ENCODE measurements at regions not wholly inside any gene's neighbourhood (a gene's known extent, or its start where the extent isn't known, plus 50 kb on each side); places are given as distances from the start of the nearest gene placed in this dataset.

DNA sequence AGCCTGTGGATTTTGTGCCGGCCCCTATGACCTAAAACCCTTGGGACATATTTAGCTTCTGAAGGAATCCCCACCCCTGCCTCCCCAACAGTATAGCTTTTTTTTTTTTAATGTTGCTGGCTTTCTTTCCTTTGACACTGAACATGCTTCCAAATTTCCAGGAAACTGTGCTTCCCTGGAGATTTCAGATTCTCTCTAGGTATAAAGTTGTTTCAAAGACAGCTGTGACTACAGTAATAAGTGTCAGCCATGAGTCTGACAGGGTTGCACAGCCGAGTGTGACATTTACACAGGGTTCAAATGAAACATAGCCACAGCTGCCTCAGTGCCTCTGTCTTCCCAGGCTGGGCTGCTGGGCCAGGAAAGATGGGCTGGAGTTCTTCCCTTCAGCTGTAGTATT is 466.6 kb upstream of the COBL start:
- H3K27ac ChIP-seq (ENCODE audit: low read depth, low read length): no peak overlapping the region
- no peak overlapping the region for H3K27ac Mint-ChIP-seq (ENCODE audit: unreplicated experiment)
- H3K27me3 ChIP-seq (ENCODE audit: insufficient read depth, low read length): no peaks in the 10 kb centered on the region

DNA sequence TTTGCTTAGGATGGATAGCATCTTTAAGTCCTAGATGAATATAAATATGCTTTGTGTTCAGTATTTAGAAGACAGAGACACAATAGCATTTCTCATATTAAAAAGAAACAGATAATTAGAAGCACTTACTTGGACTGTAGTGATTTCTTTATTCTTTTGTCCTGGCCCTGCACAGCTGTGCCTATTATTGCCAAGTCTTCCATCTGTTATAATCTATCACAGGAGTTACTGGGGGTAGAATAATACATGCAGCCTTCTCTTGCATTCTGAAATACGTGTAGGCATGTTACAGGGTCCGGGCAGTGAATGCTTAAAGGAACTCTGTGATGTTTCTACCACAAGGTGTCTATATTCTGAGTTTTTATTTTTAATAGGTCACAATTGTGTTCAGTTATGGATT is 461.5 kb upstream of the COBL start:
- Mint-ChIP-seq H3K36me3 (ENCODE audit: low read depth, unreplicated experiment) (no peaks in the 10 kb centered on the region), H3K27me3 (ENCODE audit: low read depth, unreplicated experiment) (peaks cover 2% of the 10 kb centered on the region), H3K9me3 (ENCODE audit: unreplicated experiment) (no peaks in the 10 kb centered on the region), H3K27ac (ENCODE audit: unreplicated experiment) (no peak overlapping the region), H3K4me3 (ENCODE audit: unreplicated experiment) (no peak overlapping the region), H3K4me1 (ENCODE audit: low read depth, unreplicated experiment) (no peaks in the 10 kb centered on the region)
- Histone ChIP-seq H3K4me2 (ENCODE audit: low read length) (no peak overlapping the region), H4K20me1 (ENCODE audit: insufficient read depth, low read length) (no peaks in the 10 kb centered on the region), H3K79me2 (ENCODE audit: insufficient read depth, low read length) (no peaks in the 10 kb centered on the region), H3K36me3 (ENCODE audit: insufficient read depth, low read length) (no peaks in the 10 kb centered on the region), H3K4me3 (ENCODE audit: insufficient read depth, low read depth, low read length) (no peak overlapping the region), H3K27ac (ENCODE audit: low read depth, low read length) (no peak overlapping the region), H3K9me3 (ENCODE audit: insufficient read depth, low read depth, low read length) (peaks cover 5% of the 10 kb centered on the region), H2AFZ (ENCODE audit: low read depth, low read length) (no peak overlapping the region), H3K9ac (ENCODE audit: low read length) (no peak overlapping the region), H3K4me1 (ENCODE audit: insufficient read depth, low read length) (no peaks in the 10 kb centered on the region), H3K27me3 (ENCODE audit: insufficient read depth, low read length) (no peaks in the 10 kb centered on the region)
- DNase-seq (ENCODE audit: low read depth) (no peak), FAIRE-seq (no peak)
- TF ChIP-seq, protein P1, sequence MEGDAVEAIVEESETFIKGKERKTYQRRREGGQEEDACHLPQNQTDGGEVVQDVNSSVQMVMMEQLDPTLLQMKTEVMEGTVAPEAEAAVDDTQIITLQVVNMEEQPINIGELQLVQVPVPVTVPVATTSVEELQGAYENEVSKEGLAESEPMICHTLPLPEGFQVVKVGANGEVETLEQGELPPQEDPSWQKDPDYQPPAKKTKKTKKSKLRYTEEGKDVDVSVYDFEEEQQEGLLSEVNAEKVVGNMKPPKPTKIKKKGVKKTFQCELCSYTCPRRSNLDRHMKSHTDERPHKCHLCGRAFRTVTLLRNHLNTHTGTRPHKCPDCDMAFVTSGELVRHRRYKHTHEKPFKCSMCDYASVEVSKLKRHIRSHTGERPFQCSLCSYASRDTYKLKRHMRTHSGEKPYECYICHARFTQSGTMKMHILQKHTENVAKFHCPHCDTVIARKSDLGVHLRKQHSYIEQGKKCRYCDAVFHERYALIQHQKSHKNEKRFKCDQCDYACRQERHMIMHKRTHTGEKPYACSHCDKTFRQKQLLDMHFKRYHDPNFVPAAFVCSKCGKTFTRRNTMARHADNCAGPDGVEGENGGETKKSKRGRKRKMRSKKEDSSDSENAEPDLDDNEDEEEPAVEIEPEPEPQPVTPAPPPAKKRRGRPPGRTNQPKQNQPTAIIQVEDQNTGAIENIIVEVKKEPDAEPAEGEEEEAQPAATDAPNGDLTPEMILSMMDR (IDR thresholded peaks at IDR 0.05; ENCODE audit: insufficient read depth, low read depth, low read length): no peak
- no peak for TF ChIP-seq EZH2 (IDR thresholded peaks at IDR 0.05; ENCODE audit: insufficient read depth, low read length)

More for the DNA sequence above, 466.6 kb upstream of the COBL start:
- FAIRE-seq (no peak), DNase-seq (ENCODE audit: low read depth) (no peak)
- no peaks in the 10 kb centered on the region for H3K4me1 ChIP-seq (ENCODE audit: insufficient read depth, low read length)
- Mint-ChIP-seq H3K4me1 (ENCODE audit: low read depth, unreplicated experiment) (no peaks in the 10 kb centered on the region), H3K4me3 (ENCODE audit: unreplicated experiment) (no peak overlapping the region), H3K9me3 (ENCODE audit: unreplicated experiment) (no peaks in the 10 kb centered on the region), H3K36me3 (ENCODE audit: low read depth, unreplicated experiment) (no peaks in the 10 kb centered on the region), H3K27me3 (ENCODE audit: low read depth, unreplicated experiment) (peaks cover 2% of the 10 kb centered on the region)
- no peaks in the 10 kb centered on the region for H3K79me2 ChIP-seq (ENCODE audit: insufficient read depth, low read length)
- H4K20me1 ChIP-seq (ENCODE audit: insufficient read depth, low read length): no peaks in the 10 kb centered on the region
- H3K9ac ChIP-seq (ENCODE audit: low read length): no peak overlapping the region
- H3K4me2 ChIP-seq (ENCODE audit: low read length): no peak overlapping the region
- TF ChIP-seq EZH2 (IDR thresholded peaks at IDR 0.05; ENCODE audit: insufficient read depth, low read length): no peak
- TF ChIP-seq, protein P1 (IDR thresholded peaks at IDR 0.05; ENCODE audit: insufficient read depth, low read depth, low read length): no peak
- no peaks in the 10 kb centered on the region for H3K9me3 ChIP-seq (ENCODE audit: insufficient read depth, low read depth, low read length)
- no peak overlapping the region for H3K4me3 ChIP-seq (ENCODE audit: insufficient read depth, low read depth, low read length)
- H3K36me3 ChIP-seq (ENCODE audit: insufficient read depth, low read length): no peaks in the 10 kb centered on the region
- no peak overlapping the region for H2AFZ ChIP-seq (ENCODE audit: low read depth, low read length)

DNA sequence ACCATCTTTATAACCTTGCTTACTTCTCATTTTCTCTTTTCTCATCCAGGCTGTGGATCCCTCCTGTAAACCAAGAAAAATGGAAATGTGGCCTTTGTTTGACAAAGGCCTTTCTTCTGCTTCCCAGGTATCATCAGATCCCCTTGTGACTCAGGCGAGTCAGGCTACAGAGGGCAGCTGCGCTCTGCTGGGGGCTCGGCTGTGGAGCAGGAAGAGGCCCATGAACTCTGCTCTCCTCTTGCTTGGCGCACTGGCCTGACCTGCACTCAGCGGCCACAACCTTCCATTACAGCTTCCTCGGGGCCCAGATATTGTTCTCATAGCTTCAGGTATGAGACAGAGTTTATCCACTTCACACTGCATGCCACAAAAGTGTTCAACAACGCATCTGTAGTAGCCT is 457.6 kb upstream of the COBL start:
- Mint-ChIP-seq H3K27ac (ENCODE audit: unreplicated experiment) (no peak overlapping the region), H3K27me3 (ENCODE audit: low read depth, unreplicated experiment) (no peaks in the 10 kb centered on the region), H3K36me3 (ENCODE audit: low read depth, unreplicated experiment) (no peaks in the 10 kb centered on the region), H3K4me3 (ENCODE audit: unreplicated experiment) (no peak overlapping the region), H3K9me3 (ENCODE audit: unreplicated experiment) (no peaks in the 10 kb centered on the region), H3K4me1 (ENCODE audit: low read depth, unreplicated experiment) (no peaks in the 10 kb centered on the region)
- Histone ChIP-seq H3K4me3 (ENCODE audit: insufficient read depth, low read depth, low read length) (no peak overlapping the region), H3K4me2 (ENCODE audit: low read length) (no peak overlapping the region), H3K27me3 (ENCODE audit: insufficient read depth, low read length) (no peaks in the 10 kb centered on the region), H4K20me1 (ENCODE audit: insufficient read depth, low read length) (no peaks in the 10 kb centered on the region), H3K4me1 (ENCODE audit: insufficient read depth, low read length) (no peaks in the 10 kb centered on the region), H3K9ac (ENCODE audit: low read length) (no peak overlapping the region), H3K79me2 (ENCODE audit: insufficient read depth, low read length) (no peaks in the 10 kb centered on the region), H2AFZ (ENCODE audit: low read depth, low read length) (no peak overlapping the region), H3K27ac (ENCODE audit: low read depth, low read length) (no peak overlapping the region), H3K9me3 (ENCODE audit: insufficient read depth, low read depth, low read length) (peaks cover 5% of the 10 kb centered on the region), H3K36me3 (ENCODE audit: insufficient read depth, low read length) (no peaks in the 10 kb centered on the region)
- DNase-seq (ENCODE audit: low read depth): no peak
- FAIRE-seq: no peak
- no peak for TF ChIP-seq EZH2 (IDR thresholded peaks at IDR 0.05; ENCODE audit: insufficient read depth, low read length)
- TF ChIP-seq, protein P1 (IDR thresholded peaks at IDR 0.05; ENCODE audit: insufficient read depth, low read depth, low read length): no peak

Data from astrocyte (in vitro differentiated cells and primary cell).